GM23338 (cell line): ENCODE measurements at regions not wholly inside any gene's neighbourhood (a gene's known extent, or its start where the extent isn't known, plus 50 kb on each side); places are given as distances from the start of the nearest gene placed in this dataset.

Experiments used
- ATAC-seq: fragments of 200-7000 bp; cut with Tn5 transposase; 3 replicates; pipeline ENCODE4 v1.9.1; 2020
- DNase-seq: peaks from one replicate; pipeline ENCODE4 v3.0.0-alpha.2; 2015; ENCODE audit warnings: low spot score
- H2AFZ ChIP-seq: fragments of 200-600 bp; sonication (generic); 2 replicates; pipeline ENCODE4 v1.8.0; 2016; ENCODE audit warnings: antibody characterized with exemption, mild to moderate bottlenecking, moderate library complexity
- H3F3A ChIP-seq: fragments of 200-600 bp; sonication (generic); replicated peaks from 2 replicates; pipeline ENCODE4 v1.8.0; 2017; ENCODE audit warnings: antibody characterized with exemption, mixed run types, low read depth
- H3K27ac ChIP-seq: fragments of 200-600 bp; sonication (generic); 2 replicates; pipeline ENCODE4 v1.6.1; 2016; ENCODE audit warnings: low read depth
- H3K27me3 ChIP-seq: fragments of 200-600 bp; sonication (generic); 2 replicates; pipeline ENCODE4 v1.8.0; 2016; ENCODE audit warnings: mild to moderate bottlenecking, mixed run types, moderate library complexity; ENCODE audit not compliant: insufficient read depth
- H3K36me3 ChIP-seq: fragments of 200-600 bp; sonication (generic); 2 replicates; pipeline ENCODE4 v1.8.0; 2016; ENCODE audit warnings: mild to moderate bottlenecking; ENCODE audit not compliant: insufficient read depth
- H3K4me1 ChIP-seq: fragments of 200-600 bp; sonication (generic); 2 replicates; pipeline ENCODE4 v1.8.0; 2016; ENCODE audit warnings: mild to moderate bottlenecking, moderate library complexity; ENCODE audit not compliant: insufficient read depth
- H3K4me2 ChIP-seq: fragments of 200-600 bp; sonication (generic); 2 replicates; pipeline ENCODE4 v1.7.1; 2017; ENCODE audit warnings: mixed run types
- H3K4me3 ChIP-seq: fragments of 200-600 bp; sonication (generic); 2 replicates; pipeline ENCODE4 v1.6.1; 2016; ENCODE audit warnings: mixed run types
- H3K79me2 ChIP-seq: fragments of 200-600 bp; sonication (generic); replicated peaks from 2 replicates; pipeline ENCODE4 v1.8.0; 2017; ENCODE audit warnings: mild to moderate bottlenecking; ENCODE audit not compliant: insufficient read depth
- H3K9me2 ChIP-seq: fragments of 200-600 bp; sonication (generic); 2 replicates; pipeline ENCODE4 v1.8.0; 2017; ENCODE audit not compliant: insufficient read depth
- H4K20me1 ChIP-seq: fragments of 200-600 bp; sonication (generic); replicated peaks from 2 replicates; pipeline ENCODE4 v1.8.0; 2017; ENCODE audit warnings: mild to moderate bottlenecking; ENCODE audit not compliant: insufficient read depth
- H3K27ac Mint-ChIP-seq: 2 replicates; pipeline ENCODE4 v1.8.0; 2020; ENCODE audit warnings: inconsistent platforms, mild to moderate bottlenecking, moderate library complexity, mixed read lengths
- H3K27me3 Mint-ChIP-seq: 3 replicates; pipeline ENCODE4 v1.8.0; 2022; ENCODE audit warnings: low read depth, mild to moderate bottlenecking, moderate library complexity, mixed read lengths, inconsistent platforms; ENCODE audit not compliant: insufficient read depth, poor library complexity
- H3K36me3 Mint-ChIP-seq: 3 replicates; pipeline ENCODE4 v1.8.0; 2021; ENCODE audit warnings: low read depth, mild to moderate bottlenecking, inconsistent platforms, moderate library complexity, mixed read lengths
- H3K4me1 Mint-ChIP-seq: 3 replicates; pipeline ENCODE4 v1.8.0; 2020; ENCODE audit warnings: mild to moderate bottlenecking, inconsistent platforms, mixed read lengths
- H3K4me3 Mint-ChIP-seq: 3 replicates; pipeline ENCODE4 v1.8.0; 2021; ENCODE audit warnings: moderate library complexity, mild to moderate bottlenecking, inconsistent platforms, mixed read lengths
- H3K9me3 Mint-ChIP-seq: 3 replicates; pipeline ENCODE4 v1.8.0; 2020; ENCODE audit warnings: moderate library complexity, mild to moderate bottlenecking, inconsistent platforms, mixed read lengths
- CREB1 ChIP-seq: fragments of 250-450 bp; sonication (Bioruptor Pico); IDR thresholded peaks from 2 replicates; pipeline ENCODE4 v1.5.0; 2020; ENCODE audit warnings: low read depth, mild to moderate bottlenecking, moderate library complexity
- EZH2 ChIP-seq: fragments of 200-600 bp; sonication (generic); IDR thresholded peaks from one replicate; pipeline ENCODE4 v1.8.0; 2017; ENCODE audit warnings: antibody characterized with exemption, mild to moderate bottlenecking, low read depth; ENCODE audit not compliant: unreplicated experiment
- EZH2phosphoT487 ChIP-seq: fragments of 200-600 bp; sonication (generic); IDR thresholded peaks from one replicate; pipeline ENCODE4 v1.8.1; 2018; ENCODE audit warnings: antibody characterized with exemption; ENCODE audit not compliant: unreplicated experiment
- JUNB ChIP-seq: IDR thresholded peaks from one replicate; pipeline ENCODE4 v1.6.1; 2016; ENCODE audit warnings: antibody characterized with exemption; ENCODE audit not compliant: unreplicated experiment
- NANOG ChIP-seq: IDR thresholded peaks from 2 replicates; pipeline ENCODE4 v1.6.1; 2016; ENCODE audit warnings: antibody characterized with exemption, borderline replicate concordance
- POLR2AphosphoS5 ChIP-seq: IDR thresholded peaks from 2 replicates; pipeline ENCODE4 v1.6.1; 2016; ENCODE audit warnings: antibody characterized with exemption, low read depth
- STAT1 ChIP-seq: IDR thresholded peaks from one replicate; pipeline ENCODE4 v1.6.1; 2016; ENCODE audit warnings: antibody characterized with exemption; ENCODE audit not compliant: unreplicated experiment
- ZNF114 ChIP-seq: fragments of 250-450 bp; sonication (Bioruptor Pico); IDR thresholded peaks from 2 replicates; pipeline ENCODE4 v1.5.0; 2020; ENCODE audit warnings: mild to moderate bottlenecking, moderate library complexity
- ZNF331 ChIP-seq: fragments of 250-450 bp; sonication (Bioruptor Pico); IDR thresholded peaks from 2 replicates; pipeline ENCODE4 v1.5.0; 2020; ENCODE audit warnings: low read depth, mild to moderate bottlenecking, moderate library complexity
- TF ChIP-seq, protein P1 (sequence below): IDR thresholded peaks from one replicate; pipeline ENCODE4 v1.6.1; 2018; ENCODE audit warnings: antibody characterized with exemption; ENCODE audit not compliant: unreplicated experiment
- TF ChIP-seq, protein P2 (sequence below): IDR thresholded peaks from 2 replicates; pipeline ENCODE4 v1.6.1; 2016; ENCODE audit warnings: antibody characterized with exemption
- TF ChIP-seq, protein P3 (sequence below), 2 experiments: fragments of 200-600 bp in 1 of 2; sonication (generic) in 1 of 2; conservative IDR thresholded peaks; 2 replicates each; pipeline versions ENCODE4 v1.5.1 to v1.6.1; 2016 to 2017; ENCODE audit warnings: antibody characterized with exemption in 2 of 2, low read depth in 2 of 2, mild to moderate bottlenecking in 2 of 2, moderate library complexity in 1 of 2
- TF ChIP-seq, protein P4 (sequence below): fragments of 250-450 bp; sonication (Bioruptor Pico); IDR thresholded peaks from 2 replicates; pipeline ENCODE4 v1.5.0; 2020; ENCODE audit warnings: mild to moderate bottlenecking, moderate library complexity

DNA sequence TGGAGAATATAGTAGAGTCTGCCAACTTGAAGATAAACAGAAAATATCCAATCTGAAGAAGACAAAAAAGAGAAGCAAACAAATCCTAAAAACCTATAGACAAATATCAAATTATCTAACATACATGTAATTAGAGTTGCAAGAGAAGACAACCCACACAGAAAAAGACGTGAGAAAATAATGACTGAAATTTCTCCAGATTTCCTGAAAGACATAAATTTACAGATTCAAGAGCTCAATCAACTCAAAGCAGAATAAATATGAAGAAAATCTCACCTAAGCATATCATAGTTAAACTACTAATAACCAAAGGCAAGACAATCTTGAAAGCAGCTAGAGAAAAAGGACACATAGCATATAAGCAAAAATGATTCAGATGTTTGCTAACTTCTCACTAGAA, 261.2 kb upstream of the NFIA start:
- no peaks in the 10 kb centered on the region for H3K79me2 ChIP-seq
- no peak overlapping the region for H3K4me3 ChIP-seq
- H3K36me3 ChIP-seq = no peaks in the 10 kb centered on the region
- DNase-seq (no peak), ATAC-seq (no peak)
- no peaks in the 10 kb centered on the region for H3K4me1 ChIP-seq
- Mint-ChIP-seq H3K27me3 (no peaks in the 10 kb centered on the region), H3K4me1 (no peaks in the 10 kb centered on the region), H3K27ac (no peak overlapping the region), H3K9me3 (no peaks in the 10 kb centered on the region), H3K36me3 (no peaks in the 10 kb centered on the region), H3K4me3 (no peak overlapping the region)
- TF ChIP-seq ZNF331 (CRISPR knock-in tag) (no peak), EZH2phosphoT487 (no peak), ZNF114 (no peak), CREB1 (CRISPR knock-in tag) (no peak), JUNB (no peak), STAT1 (no peak), POLR2AphosphoS5 (no peak), EZH2 (no peak), NANOG (no peak)
- TF ChIP-seq, protein P1, sequence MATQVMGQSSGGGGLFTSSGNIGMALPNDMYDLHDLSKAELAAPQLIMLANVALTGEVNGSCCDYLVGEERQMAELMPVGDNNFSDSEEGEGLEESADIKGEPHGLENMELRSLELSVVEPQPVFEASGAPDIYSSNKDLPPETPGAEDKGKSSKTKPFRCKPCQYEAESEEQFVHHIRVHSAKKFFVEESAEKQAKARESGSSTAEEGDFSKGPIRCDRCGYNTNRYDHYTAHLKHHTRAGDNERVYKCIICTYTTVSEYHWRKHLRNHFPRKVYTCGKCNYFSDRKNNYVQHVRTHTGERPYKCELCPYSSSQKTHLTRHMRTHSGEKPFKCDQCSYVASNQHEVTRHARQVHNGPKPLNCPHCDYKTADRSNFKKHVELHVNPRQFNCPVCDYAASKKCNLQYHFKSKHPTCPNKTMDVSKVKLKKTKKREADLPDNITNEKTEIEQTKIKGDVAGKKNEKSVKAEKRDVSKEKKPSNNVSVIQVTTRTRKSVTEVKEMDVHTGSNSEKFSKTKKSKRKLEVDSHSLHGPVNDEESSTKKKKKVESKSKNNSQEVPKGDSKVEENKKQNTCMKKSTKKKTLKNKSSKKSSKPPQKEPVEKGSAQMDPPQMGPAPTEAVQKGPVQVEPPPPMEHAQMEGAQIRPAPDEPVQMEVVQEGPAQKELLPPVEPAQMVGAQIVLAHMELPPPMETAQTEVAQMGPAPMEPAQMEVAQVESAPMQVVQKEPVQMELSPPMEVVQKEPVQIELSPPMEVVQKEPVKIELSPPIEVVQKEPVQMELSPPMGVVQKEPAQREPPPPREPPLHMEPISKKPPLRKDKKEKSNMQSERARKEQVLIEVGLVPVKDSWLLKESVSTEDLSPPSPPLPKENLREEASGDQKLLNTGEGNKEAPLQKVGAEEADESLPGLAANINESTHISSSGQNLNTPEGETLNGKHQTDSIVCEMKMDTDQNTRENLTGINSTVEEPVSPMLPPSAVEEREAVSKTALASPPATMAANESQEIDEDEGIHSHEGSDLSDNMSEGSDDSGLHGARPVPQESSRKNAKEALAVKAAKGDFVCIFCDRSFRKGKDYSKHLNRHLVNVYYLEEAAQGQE = no peak
- TF ChIP-seq, protein P2, sequence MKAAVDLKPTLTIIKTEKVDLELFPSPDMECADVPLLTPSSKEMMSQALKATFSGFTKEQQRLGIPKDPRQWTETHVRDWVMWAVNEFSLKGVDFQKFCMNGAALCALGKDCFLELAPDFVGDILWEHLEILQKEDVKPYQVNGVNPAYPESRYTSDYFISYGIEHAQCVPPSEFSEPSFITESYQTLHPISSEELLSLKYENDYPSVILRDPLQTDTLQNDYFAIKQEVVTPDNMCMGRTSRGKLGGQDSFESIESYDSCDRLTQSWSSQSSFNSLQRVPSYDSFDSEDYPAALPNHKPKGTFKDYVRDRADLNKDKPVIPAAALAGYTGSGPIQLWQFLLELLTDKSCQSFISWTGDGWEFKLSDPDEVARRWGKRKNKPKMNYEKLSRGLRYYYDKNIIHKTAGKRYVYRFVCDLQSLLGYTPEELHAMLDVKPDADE = no peak
- TF ChIP-seq, protein P3, sequence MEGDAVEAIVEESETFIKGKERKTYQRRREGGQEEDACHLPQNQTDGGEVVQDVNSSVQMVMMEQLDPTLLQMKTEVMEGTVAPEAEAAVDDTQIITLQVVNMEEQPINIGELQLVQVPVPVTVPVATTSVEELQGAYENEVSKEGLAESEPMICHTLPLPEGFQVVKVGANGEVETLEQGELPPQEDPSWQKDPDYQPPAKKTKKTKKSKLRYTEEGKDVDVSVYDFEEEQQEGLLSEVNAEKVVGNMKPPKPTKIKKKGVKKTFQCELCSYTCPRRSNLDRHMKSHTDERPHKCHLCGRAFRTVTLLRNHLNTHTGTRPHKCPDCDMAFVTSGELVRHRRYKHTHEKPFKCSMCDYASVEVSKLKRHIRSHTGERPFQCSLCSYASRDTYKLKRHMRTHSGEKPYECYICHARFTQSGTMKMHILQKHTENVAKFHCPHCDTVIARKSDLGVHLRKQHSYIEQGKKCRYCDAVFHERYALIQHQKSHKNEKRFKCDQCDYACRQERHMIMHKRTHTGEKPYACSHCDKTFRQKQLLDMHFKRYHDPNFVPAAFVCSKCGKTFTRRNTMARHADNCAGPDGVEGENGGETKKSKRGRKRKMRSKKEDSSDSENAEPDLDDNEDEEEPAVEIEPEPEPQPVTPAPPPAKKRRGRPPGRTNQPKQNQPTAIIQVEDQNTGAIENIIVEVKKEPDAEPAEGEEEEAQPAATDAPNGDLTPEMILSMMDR (conservative IDR thresholded peaks at IDR 0.05; ENCODE audit: low read depth in 2 of 2) = no peak
- TF ChIP-seq, protein P4, sequence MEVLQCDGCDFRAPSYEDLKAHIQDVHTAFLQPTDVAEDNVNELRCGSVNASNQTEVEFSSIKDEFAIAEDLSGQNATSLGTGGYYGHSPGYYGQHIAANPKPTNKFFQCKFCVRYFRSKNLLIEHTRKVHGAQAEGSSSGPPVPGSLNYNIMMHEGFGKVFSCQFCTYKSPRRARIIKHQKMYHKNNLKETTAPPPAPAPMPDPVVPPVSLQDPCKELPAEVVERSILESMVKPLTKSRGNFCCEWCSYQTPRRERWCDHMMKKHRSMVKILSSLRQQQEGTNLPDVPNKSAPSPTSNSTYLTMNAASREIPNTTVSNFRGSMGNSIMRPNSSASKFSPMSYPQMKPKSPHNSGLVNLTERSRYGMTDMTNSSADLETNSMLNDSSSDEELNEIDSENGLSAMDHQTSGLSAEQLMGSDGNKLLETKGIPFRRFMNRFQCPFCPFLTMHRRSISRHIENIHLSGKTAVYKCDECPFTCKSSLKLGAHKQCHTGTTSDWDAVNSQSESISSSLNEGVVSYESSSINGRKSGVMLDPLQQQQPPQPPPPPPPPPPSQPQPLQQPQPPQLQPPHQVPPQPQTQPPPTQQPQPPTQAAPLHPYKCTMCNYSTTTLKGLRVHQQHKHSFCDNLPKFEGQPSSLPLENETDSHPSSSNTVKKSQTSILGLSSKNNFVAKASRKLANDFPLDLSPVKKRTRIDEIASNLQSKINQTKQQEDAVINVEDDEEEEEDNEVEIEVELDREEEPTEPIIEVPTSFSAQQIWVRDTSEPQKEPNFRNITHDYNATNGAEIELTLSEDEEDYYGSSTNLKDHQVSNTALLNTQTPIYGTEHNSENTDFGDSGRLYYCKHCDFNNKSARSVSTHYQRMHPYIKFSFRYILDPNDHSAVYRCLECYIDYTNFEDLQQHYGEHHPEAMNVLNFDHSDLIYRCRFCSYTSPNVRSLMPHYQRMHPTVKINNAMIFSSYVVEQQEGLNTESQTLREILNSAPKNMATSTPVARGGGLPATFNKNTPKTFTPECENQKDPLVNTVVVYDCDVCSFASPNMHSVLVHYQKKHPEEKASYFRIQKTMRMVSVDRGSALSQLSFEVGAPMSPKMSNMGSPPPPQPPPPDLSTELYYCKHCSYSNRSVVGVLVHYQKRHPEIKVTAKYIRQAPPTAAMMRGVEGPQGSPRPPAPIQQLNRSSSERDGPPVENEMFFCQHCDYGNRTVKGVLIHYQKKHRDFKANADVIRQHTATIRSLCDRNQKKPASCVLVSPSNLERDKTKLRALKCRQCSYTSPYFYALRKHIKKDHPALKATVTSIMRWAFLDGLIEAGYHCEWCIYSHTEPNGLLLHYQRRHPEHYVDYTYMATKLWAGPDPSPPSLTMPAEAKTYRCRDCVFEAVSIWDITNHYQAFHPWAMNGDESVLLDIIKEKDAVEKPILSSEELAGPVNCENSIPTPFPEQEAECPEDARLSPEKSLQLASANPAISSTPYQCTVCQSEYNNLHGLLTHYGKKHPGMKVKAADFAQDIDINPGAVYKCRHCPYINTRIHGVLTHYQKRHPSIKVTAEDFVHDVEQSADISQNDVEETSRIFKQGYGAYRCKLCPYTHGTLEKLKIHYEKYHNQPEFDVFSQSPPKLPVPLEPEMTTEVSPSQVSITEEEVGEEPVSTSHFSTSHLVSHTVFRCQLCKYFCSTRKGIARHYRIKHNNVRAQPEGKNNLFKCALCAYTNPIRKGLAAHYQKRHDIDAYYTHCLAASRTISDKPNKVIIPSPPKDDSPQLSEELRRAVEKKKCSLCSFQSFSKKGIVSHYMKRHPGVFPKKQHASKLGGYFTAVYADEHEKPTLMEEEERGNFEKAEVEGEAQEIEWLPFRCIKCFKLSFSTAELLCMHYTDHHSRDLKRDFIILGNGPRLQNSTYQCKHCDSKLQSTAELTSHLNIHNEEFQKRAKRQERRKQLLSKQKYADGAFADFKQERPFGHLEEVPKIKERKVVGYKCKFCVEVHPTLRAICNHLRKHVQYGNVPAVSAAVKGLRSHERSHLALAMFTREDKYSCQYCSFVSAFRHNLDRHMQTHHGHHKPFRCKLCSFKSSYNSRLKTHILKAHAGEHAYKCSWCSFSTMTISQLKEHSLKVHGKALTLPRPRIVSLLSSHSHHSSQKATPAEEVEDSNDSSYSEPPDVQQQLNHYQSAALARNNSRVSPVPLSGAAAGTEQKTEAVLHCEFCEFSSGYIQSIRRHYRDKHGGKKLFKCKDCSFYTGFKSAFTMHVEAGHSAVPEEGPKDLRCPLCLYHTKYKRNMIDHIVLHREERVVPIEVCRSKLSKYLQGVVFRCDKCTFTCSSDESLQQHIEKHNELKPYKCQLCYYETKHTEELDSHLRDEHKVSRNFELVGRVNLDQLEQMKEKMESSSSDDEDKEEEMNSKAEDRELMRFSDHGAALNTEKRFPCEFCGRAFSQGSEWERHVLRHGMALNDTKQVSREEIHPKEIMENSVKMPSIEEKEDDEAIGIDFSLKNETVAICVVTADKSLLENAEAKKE (CRISPR knock-in tag) = no peak
- no peak overlapping the region for H2AFZ ChIP-seq
- no peaks in the 10 kb centered on the region for H3K27me3 ChIP-seq
- no peak overlapping the region for H3K4me2 ChIP-seq
- no peaks in the 10 kb centered on the region for H3F3A ChIP-seq
- no peaks in the 10 kb centered on the region for H4K20me1 ChIP-seq
- no peak overlapping the region for H3K27ac ChIP-seq
- no peaks in the 10 kb centered on the region for H3K9me2 ChIP-seq
